ENCODE measurements at regions not wholly inside any gene's neighbourhood (a gene's known extent, or its start where the extent isn't known, plus 50 kb on each side); places are given as distances from the start of the nearest gene placed in this dataset.

DNA sequence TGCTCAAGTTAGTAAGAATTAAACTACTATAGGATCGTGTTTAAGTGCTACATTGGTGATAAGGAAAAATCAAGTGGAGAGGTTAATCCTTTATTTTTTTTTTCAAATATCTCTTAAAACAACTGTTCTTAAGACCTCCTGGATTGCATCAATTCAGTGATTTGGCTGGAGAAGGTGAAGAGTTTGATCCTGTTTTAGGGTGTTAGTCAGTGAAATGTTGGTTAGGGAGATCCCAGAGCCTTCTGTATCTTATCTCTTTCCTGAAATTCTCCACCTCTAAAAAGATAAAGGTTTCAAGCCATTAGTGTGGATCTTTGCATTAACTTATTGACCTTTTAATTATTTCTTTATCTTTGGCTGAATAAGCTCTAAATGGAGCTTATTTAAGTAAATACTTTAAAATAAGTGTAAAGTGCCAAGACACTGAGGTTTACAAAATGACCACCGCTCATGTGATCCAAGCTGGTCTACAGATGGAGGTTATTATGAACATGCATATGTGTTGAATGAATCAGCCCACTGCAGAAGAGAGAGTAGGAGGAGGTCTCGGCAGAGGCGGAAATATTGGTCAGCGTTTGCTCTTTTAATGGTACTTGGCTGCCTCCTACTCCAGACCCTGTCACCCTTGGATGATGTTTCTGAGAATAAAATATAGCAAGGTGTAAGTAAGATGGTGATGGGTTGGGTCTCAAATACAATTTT is 51.8 kb upstream of the BMPER start:
- TF ChIP-seq, protein P1, sequence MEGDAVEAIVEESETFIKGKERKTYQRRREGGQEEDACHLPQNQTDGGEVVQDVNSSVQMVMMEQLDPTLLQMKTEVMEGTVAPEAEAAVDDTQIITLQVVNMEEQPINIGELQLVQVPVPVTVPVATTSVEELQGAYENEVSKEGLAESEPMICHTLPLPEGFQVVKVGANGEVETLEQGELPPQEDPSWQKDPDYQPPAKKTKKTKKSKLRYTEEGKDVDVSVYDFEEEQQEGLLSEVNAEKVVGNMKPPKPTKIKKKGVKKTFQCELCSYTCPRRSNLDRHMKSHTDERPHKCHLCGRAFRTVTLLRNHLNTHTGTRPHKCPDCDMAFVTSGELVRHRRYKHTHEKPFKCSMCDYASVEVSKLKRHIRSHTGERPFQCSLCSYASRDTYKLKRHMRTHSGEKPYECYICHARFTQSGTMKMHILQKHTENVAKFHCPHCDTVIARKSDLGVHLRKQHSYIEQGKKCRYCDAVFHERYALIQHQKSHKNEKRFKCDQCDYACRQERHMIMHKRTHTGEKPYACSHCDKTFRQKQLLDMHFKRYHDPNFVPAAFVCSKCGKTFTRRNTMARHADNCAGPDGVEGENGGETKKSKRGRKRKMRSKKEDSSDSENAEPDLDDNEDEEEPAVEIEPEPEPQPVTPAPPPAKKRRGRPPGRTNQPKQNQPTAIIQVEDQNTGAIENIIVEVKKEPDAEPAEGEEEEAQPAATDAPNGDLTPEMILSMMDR (IDR thresholded peaks at IDR 0.05), result no peak
- no peak for TF ChIP-seq POLR2AphosphoS5 (IDR thresholded peaks at IDR 0.05)
- no peak for TF ChIP-seq POLR2A (IDR thresholded peaks at IDR 0.05)
- no peak for TF ChIP-seq EP300 (IDR thresholded peaks at IDR 0.05)

Measured in suprapubic skin (tissue), 4 donors.